ENCODE measurements at regions not wholly inside any gene's neighbourhood (a gene's known extent, or its start where the extent isn't known, plus 50 kb on each side); places are given as distances from the start of the nearest gene placed in this dataset.

GRCh38 chr10:130234171-130234965 is 98.2 kb downstream of the GLRX3 start:
- Histone ChIP-seq H3K4me1 (ENCODE audit: control insufficient read depth in 5 of 5, insufficient read depth in 5 of 5, low read length in 5 of 5) (no peaks in the 10 kb centered on the region), H3K27me3 (ENCODE audit: control insufficient read depth in 3 of 3, insufficient read depth in 3 of 3, low read length in 2 of 3) (no peaks in the 10 kb centered on the region), H3K36me3 (ENCODE audit: control insufficient read depth in 4 of 4, insufficient read depth in 4 of 4, low read length in 4 of 4) (no peaks in the 10 kb centered on the region), H3K27ac (ENCODE audit: low read depth in 1 of 2, low read length in 1 of 2) (no peak overlapping the region), H3K9ac (ENCODE audit: insufficient read depth in 1 of 2, low read length in 2 of 2) (no peak overlapping the region), H3K9me3 (ENCODE audit: control insufficient read depth in 4 of 4, insufficient read depth in 3 of 4, low read length in 3 of 4) (peaks cover 0 to 13% (median 0%) of the 10 kb centered on the region in 4 donors), H3K4me3 (no peak overlapping the region)
- ATAC-seq (ENCODE audit: insufficient read depth, low FRiP score), result no peak
- WGBS, 2 donors, result 73 to 85% methylated on average over 10 of the region's 10 CpGs
- no peak for DNase-seq
- TF ChIP-seq, protein P1, sequence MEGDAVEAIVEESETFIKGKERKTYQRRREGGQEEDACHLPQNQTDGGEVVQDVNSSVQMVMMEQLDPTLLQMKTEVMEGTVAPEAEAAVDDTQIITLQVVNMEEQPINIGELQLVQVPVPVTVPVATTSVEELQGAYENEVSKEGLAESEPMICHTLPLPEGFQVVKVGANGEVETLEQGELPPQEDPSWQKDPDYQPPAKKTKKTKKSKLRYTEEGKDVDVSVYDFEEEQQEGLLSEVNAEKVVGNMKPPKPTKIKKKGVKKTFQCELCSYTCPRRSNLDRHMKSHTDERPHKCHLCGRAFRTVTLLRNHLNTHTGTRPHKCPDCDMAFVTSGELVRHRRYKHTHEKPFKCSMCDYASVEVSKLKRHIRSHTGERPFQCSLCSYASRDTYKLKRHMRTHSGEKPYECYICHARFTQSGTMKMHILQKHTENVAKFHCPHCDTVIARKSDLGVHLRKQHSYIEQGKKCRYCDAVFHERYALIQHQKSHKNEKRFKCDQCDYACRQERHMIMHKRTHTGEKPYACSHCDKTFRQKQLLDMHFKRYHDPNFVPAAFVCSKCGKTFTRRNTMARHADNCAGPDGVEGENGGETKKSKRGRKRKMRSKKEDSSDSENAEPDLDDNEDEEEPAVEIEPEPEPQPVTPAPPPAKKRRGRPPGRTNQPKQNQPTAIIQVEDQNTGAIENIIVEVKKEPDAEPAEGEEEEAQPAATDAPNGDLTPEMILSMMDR (IDR thresholded peaks at IDR 0.05; ENCODE audit: control extremely low read depth, extremely low read depth), result no peak

GRCh38 chr10:130236711-130237110 is 100.5 kb downstream of the GLRX3 start:
- Histone ChIP-seq H3K9ac (ENCODE audit: insufficient read depth in 1 of 2, low read length in 2 of 2) (no peak overlapping the region), H3K9me3 (ENCODE audit: control insufficient read depth in 4 of 4, insufficient read depth in 3 of 4, low read length in 3 of 4) (peaks cover 0 to 9% (median 0%) of the 10 kb centered on the region in 4 donors), H3K4me3 (no peak overlapping the region), H3K27ac (ENCODE audit: low read depth in 1 of 2, low read length in 1 of 2) (no peak overlapping the region), H3K27me3 (ENCODE audit: control insufficient read depth in 3 of 3, insufficient read depth in 3 of 3, low read length in 2 of 3) (no peaks in the 10 kb centered on the region), H3K36me3 (ENCODE audit: control insufficient read depth in 4 of 4, insufficient read depth in 4 of 4, low read length in 4 of 4) (no peaks in the 10 kb centered on the region), H3K4me1 (ENCODE audit: control insufficient read depth in 5 of 5, insufficient read depth in 5 of 5, low read length in 5 of 5) (no peaks in the 10 kb centered on the region)
- TF ChIP-seq, protein P1 (IDR thresholded peaks at IDR 0.05; ENCODE audit: control extremely low read depth, extremely low read depth), result no peak
- WGBS, 2 donors, result 79 to 89% methylated on average over 1 of the region's 1 CpG
- no peak for DNase-seq
- no peak for ATAC-seq (ENCODE audit: insufficient read depth, low FRiP score)

DNA sequence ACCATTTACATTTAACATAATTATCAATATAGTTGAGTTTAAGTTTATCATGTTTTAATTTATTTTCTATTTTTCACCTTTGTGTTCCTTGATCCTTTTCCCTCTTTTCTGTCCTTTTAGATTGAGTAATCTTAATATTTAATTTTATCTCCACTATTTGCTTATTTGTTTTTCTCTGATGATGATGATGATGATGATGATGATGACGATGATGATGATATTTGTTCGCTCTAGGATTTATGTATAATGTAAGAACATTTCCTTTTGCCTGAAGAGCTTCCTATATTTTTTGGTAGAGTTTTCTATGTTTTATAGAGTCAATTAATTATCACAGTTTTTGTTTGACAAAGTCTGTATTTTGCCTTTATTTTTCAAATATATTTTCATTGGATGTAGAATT is 104.2 kb downstream of the GLRX3 start:
- peaks cover 0 to 21% (median 0%) of the 10 kb centered on the region in 4 donors for H3K9me3 ChIP-seq (ENCODE audit: control insufficient read depth in 4 of 4, insufficient read depth in 3 of 4, low read length in 3 of 4)
- no peak overlapping the region for H3K4me3 ChIP-seq
- no peak overlapping the region for H3K27ac ChIP-seq (ENCODE audit: low read depth in 1 of 2, low read length in 1 of 2)
- DNase-seq, result no peak
- ATAC-seq (ENCODE audit: insufficient read depth, low FRiP score), result no peak
- 86 to 96% methylated on average over 2 of the region's 2 CpGs for WGBS, 2 donors
- no peaks in the 10 kb centered on the region for H3K4me1 ChIP-seq (ENCODE audit: control insufficient read depth in 5 of 5, insufficient read depth in 5 of 5, low read length in 5 of 5)
- peaks cover 0 to 2% (median 2%) of the 10 kb centered on the region in 3 donors for H3K27me3 ChIP-seq (ENCODE audit: control insufficient read depth in 3 of 3, insufficient read depth in 3 of 3, low read length in 2 of 3)
- TF ChIP-seq, protein P1 (IDR thresholded peaks at IDR 0.05; ENCODE audit: control extremely low read depth, extremely low read depth), result no peak
- H3K36me3 ChIP-seq (ENCODE audit: control insufficient read depth in 4 of 4, insufficient read depth in 4 of 4, low read length in 4 of 4), result no peaks in the 10 kb centered on the region
- no peak overlapping the region for H3K9ac ChIP-seq (ENCODE audit: insufficient read depth in 1 of 2, low read length in 2 of 2)
